Mucosa of descending colon (tissue), 3 donors: ENCODE measurements at regions not wholly inside any gene's neighbourhood (a gene's known extent, or its start where the extent isn't known, plus 50 kb on each side); places are given as distances from the start of the nearest gene placed in this dataset.

ENCODE experiments used
- ATAC-seq: fragments of 200-7000 bp; cut with Tn5 transposase; one replicate; pipeline ENCODE4 v1.9.1; 2020; ENCODE audit warnings: mild to moderate bottlenecking, moderate library complexity
- DNase-seq, 3 donors: peaks; one replicate each; pipeline ENCODE4 v3.0.0-alpha.2; 2020
- H3K36me3 ChIP-seq: fragments of 200-600 bp; one replicate; pipeline ENCODE4 v1.8.0; 2021; ENCODE audit warnings: low read depth, mild to moderate bottlenecking
- H3K4me1 ChIP-seq: fragments of 200-600 bp; one replicate; pipeline ENCODE4 v1.8.0; 2021; ENCODE audit warnings: low read depth, mild to moderate bottlenecking
- H3K4me3 ChIP-seq: fragments of 200-600 bp; one replicate; pipeline ENCODE4 v1.8.0; 2021; ENCODE audit warnings: mild to moderate bottlenecking
- H3K9me3 ChIP-seq: fragments of 200-600 bp; one replicate; pipeline ENCODE4 v1.8.0; 2021; ENCODE audit warnings: mild to moderate bottlenecking
- intact Hi-C, 2 donors: fragments of 100-400 bp; cut with DNase I in 1 of 2; cut with micrococcal nuclease in 1 of 2; formaldehyde crosslinking; loops; one replicate each; pipeline versions ENCODE4 v1.11.0 to v1.11.1; 2022; cut with DNase I, micrococcal nuclease
- TF ChIP-seq, protein P1 (sequence below): fragments of 200-600 bp; IDR thresholded peaks from one replicate; pipeline ENCODE4 v1.8.0; 2022; ENCODE audit warnings: antibody characterized with exemption, mild to moderate bottlenecking
- donor health status: DM: no; HTN: no; CAD: no; lungs with moderate emphysema.
- donor health status: DM: no; HTN: no; CAD: no.
- donor health status: DM: no; HTN: yes; CAD: no.

DNA sequence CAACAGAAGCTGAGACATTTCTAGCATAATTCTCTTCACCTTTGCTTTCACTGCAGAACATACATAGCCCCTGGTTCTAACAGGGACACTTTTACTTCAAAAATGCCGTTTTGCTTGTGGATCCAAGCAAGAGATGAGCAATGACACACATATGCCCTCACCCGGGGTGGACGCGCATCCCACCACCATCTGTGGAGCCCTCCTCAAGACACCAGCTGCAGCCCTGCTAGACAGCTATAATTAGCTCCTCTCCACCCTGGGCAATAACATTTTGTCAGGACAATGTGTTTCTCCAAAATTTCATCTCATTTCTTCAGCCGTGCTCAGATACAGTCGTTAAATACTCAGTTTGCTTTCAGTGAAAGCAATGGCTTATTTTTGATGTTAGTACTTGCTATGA lies 368.7 kb upstream of the RAB6C start:
- TF ChIP-seq, protein P1, sequence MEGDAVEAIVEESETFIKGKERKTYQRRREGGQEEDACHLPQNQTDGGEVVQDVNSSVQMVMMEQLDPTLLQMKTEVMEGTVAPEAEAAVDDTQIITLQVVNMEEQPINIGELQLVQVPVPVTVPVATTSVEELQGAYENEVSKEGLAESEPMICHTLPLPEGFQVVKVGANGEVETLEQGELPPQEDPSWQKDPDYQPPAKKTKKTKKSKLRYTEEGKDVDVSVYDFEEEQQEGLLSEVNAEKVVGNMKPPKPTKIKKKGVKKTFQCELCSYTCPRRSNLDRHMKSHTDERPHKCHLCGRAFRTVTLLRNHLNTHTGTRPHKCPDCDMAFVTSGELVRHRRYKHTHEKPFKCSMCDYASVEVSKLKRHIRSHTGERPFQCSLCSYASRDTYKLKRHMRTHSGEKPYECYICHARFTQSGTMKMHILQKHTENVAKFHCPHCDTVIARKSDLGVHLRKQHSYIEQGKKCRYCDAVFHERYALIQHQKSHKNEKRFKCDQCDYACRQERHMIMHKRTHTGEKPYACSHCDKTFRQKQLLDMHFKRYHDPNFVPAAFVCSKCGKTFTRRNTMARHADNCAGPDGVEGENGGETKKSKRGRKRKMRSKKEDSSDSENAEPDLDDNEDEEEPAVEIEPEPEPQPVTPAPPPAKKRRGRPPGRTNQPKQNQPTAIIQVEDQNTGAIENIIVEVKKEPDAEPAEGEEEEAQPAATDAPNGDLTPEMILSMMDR = no peak
- no peaks in the 10 kb centered on the region for H3K36me3 ChIP-seq
- intact Hi-C loops = no loop called here
- H3K9me3 ChIP-seq = no peaks in the 10 kb centered on the region
- no peak for DNase-seq
- no peak for ATAC-seq
- H3K4me3 ChIP-seq = no peak overlapping the region
- no peaks in the 10 kb centered on the region for H3K4me1 ChIP-seq

DNA sequence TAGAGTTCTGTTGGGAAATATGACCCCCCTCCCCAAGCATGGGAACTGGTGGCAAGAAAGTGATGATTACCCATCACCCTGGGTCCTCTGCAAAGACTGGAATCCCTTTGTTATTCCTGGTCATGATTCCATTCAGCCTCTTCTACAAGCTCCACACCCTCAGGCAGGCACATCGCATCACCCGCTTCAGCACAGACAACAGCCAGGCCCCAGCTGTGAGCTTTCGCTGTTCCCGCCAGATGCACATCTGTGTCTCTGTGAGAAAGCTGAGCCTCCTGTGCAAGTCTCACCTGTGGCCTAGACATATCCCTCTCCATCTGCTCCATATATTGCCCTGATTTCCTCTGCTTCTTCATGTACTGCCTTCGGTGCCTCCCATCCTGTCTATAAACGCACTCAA lies 368.0 kb upstream of the RAB6C start:
- Histone ChIP-seq H3K4me1 (no peaks in the 10 kb centered on the region), H3K4me3 (no peak overlapping the region)
- TF ChIP-seq, protein P1 = no peak

DNA sequence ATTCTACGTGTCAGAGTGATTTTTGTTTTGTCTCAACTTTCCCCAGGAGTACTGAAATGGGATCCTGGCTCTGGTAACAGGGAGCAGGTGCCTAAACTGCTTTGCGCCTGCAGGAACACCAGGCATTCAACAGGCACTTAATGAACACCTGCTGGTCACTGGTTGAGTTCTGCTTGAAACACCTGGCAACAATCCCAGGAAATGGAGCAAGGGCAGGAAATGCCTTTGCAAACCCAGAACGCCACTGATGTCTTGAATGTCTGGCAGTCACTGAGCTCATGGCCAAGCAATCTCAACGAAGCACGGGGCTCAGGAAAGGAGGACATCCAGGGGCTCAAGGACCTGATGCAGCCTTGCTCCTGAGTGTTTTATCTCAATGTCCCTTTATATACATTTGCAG lies 360.0 kb upstream of the RAB6C start:
- Histone ChIP-seq H3K36me3 (no peaks in the 10 kb centered on the region), H3K9me3 (no peaks in the 10 kb centered on the region), H3K4me3 (no peak overlapping the region), H3K4me1 (no peaks in the 10 kb centered on the region)
- no peak for ATAC-seq
- no peak for DNase-seq
- intact Hi-C loops = no loop called here
- TF ChIP-seq, protein P1 = no peak

More for the DNA sequence above, 368.0 kb upstream of the RAB6C start:
- no peaks in the 10 kb centered on the region for H3K36me3 ChIP-seq
- ATAC-seq (no peak), DNase-seq (no peak)
- H3K9me3 ChIP-seq = no peaks in the 10 kb centered on the region
- intact Hi-C loops = no loop called here

DNA sequence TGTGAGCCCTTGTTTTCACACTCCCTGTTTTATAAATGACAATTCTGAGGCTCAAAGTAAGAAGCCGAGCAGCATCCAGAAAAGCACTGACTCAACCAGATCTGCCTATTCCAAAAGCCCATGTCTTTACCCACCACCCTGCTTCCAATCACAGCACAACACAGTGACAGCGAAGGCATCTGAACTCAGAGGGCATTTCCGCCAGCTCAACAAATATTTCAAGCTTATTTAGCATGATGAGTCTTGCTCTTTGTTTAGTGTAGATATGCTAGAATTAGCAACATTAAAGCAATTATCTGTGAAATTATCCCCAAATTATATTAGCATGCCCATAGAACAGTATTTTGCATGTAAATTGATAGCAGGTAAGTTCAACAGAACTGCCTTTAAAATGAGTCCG lies 359.1 kb upstream of the RAB6C start:
- intact Hi-C loops = no loop called here
- DNase-seq (no peak), ATAC-seq (no peak)
- Histone ChIP-seq H3K36me3 (no peaks in the 10 kb centered on the region), H3K9me3 (no peaks in the 10 kb centered on the region), H3K4me1 (no peaks in the 10 kb centered on the region), H3K4me3 (no peak overlapping the region)
- TF ChIP-seq, protein P1 = no peak

DNA sequence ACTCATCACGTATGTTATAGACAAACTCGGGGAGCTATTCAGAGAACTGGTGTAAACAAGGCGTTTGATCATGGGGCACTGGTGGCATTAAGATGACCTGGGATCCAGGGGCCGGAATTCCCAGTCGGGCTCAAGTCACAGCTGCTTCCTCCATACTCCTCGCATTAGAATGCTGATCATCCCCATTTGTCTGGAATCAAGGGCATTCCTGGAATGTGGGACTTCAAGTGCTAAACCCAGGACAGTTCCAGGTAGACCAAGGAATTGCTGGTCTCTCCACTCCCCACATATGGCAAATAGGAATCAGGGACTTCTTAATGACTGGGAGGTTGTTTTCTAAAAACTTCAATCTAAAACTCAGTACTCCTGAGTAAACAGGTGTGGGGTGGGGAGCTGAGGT lies 355.7 kb upstream of the RAB6C start:
- TF ChIP-seq, protein P1 = no peak
- no peak overlapping the region for H3K4me3 ChIP-seq
- no peaks in the 10 kb centered on the region for H3K9me3 ChIP-seq
- ATAC-seq (no peak), DNase-seq (no peak)
- intact Hi-C loops = no loop called here
- H3K4me1 ChIP-seq = no peaks in the 10 kb centered on the region
- H3K36me3 ChIP-seq = no peaks in the 10 kb centered on the region

DNA sequence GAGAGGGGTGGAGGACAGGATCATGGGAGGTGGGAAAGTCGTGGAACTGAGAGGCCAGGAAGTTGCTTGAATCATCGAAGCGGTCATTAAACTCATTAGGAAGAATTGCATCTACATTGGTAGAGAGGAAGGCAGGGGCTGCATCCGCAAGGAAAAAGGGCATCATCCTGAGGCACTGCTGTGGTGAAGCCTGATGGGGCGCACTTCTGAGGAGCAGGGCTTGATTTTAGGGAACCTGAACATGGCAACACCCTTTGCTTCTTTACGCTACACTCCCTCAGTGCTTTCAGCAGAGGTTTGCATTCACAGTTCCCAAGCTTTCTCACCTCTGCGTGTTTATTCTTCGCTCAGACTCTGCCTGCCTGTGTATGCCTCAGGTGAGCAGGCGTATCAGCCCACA lies 352.0 kb upstream of the RAB6C start:
- intact Hi-C loops = no loop called here
- TF ChIP-seq, protein P1 = no peak
- Histone ChIP-seq H3K4me3 (no peak overlapping the region), H3K36me3 (no peaks in the 10 kb centered on the region), H3K9me3 (no peaks in the 10 kb centered on the region), H3K4me1 (no peaks in the 10 kb centered on the region)
- DNase-seq = no peak
- ATAC-seq = no peak
